ENCODE measurements at regions not wholly inside any gene's neighbourhood (a gene's known extent, or its start where the extent isn't known, plus 50 kb on each side); places are given as distances from the start of the nearest gene placed in this dataset.

DNA sequence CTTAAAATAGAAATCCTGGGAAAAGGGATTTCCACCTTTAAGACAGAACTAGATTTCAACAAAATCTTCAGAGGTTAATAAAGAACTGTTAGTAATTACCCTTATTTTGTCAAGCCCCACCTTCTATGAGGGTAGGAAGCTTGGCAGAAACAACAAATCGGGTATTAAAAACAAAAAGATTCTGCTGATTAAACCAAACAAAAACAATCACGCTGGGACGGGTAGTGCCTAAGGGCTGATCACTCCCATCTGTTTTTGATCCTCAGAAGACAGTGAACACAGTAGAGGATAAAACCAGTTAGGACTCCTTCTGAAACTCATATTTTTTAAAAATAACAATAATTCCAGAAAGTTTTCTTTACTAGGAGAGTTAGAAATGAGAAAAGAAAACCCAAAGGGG lies 441.3 kb upstream of the API5 start:
- TF ChIP-seq, protein P1, sequence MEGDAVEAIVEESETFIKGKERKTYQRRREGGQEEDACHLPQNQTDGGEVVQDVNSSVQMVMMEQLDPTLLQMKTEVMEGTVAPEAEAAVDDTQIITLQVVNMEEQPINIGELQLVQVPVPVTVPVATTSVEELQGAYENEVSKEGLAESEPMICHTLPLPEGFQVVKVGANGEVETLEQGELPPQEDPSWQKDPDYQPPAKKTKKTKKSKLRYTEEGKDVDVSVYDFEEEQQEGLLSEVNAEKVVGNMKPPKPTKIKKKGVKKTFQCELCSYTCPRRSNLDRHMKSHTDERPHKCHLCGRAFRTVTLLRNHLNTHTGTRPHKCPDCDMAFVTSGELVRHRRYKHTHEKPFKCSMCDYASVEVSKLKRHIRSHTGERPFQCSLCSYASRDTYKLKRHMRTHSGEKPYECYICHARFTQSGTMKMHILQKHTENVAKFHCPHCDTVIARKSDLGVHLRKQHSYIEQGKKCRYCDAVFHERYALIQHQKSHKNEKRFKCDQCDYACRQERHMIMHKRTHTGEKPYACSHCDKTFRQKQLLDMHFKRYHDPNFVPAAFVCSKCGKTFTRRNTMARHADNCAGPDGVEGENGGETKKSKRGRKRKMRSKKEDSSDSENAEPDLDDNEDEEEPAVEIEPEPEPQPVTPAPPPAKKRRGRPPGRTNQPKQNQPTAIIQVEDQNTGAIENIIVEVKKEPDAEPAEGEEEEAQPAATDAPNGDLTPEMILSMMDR (IDR thresholded peaks at IDR 0.05; ENCODE audit: insufficient read depth, low read depth, low read length) = no peak
- no peak for TF ChIP-seq EZH2 (IDR thresholded peaks at IDR 0.05; ENCODE audit: insufficient read depth, low read length)
